ENCODE measurements at regions not wholly inside any gene's neighbourhood (a gene's known extent, or its start where the extent isn't known, plus 50 kb on each side); places are given as distances from the start of the nearest gene placed in this dataset.

- no peak for TF ChIP-seq CTCF (IDR thresholded peaks at IDR 0.05)
- TF ChIP-seq POLR2A (IDR thresholded peaks at IDR 0.05) = no peak
These were observed 164.0 kb downstream of the FASLG start for GRCh38 chr1:172822886-172823285.

GRCh38 chr1:172823534-172823933, 164.6 kb downstream of the FASLG start:
- no peaks in the 10 kb centered on the region for H3K27me3 ChIP-seq
- H3K4me1 ChIP-seq = no peaks in the 10 kb centered on the region
- H3K4me3 ChIP-seq = no peak overlapping the region
- no peaks in the 10 kb centered on the region for H3K36me3 ChIP-seq
- no peak for DNase-seq
- intact Hi-C loops (cut with DNase I; ENCODE audit: low total_unique reads) = no loop called here
- no peak overlapping the region for H3K27ac ChIP-seq
- no peaks in the 10 kb centered on the region for H3K9me3 ChIP-seq
- no peak for TF ChIP-seq POLR2A (IDR thresholded peaks at IDR 0.05)
- TF ChIP-seq CTCF (IDR thresholded peaks at IDR 0.05) = no peak

More at GRCh38 chr1:172822886-172823285, 164.0 kb downstream of the FASLG start:
- Histone ChIP-seq H3K27me3 (no peaks in the 10 kb centered on the region), H3K36me3 (no peaks in the 10 kb centered on the region), H3K27ac (no peak overlapping the region), H3K9me3 (no peaks in the 10 kb centered on the region), H3K4me1 (no peaks in the 10 kb centered on the region), H3K4me3 (no peak overlapping the region)
- DNase-seq = no peak
- intact Hi-C loops (cut with DNase I; ENCODE audit: low total_unique reads) = no loop called here

- no peak overlapping the region for H3K27ac ChIP-seq
These were observed 165.3 kb downstream of the FASLG start for GRCh38 chr1:172824209-172824608.

GRCh38 chr1:172826096-172826741, 167.3 kb downstream of the FASLG start:
- no peak overlapping the region for H3K4me3 ChIP-seq
- no peaks in the 10 kb centered on the region for H3K9me3 ChIP-seq
- no peaks in the 10 kb centered on the region for H3K27me3 ChIP-seq
- no peaks in the 10 kb centered on the region for H3K36me3 ChIP-seq
- intact Hi-C loops (cut with DNase I; ENCODE audit: low total_unique reads) = no loop called here
- H3K4me1 ChIP-seq = no peaks in the 10 kb centered on the region
- peak overlapping the region; percentile 54 to 74 for H3K27ac ChIP-seq
- peak; percentile 39 to 69 (median 54) for TF ChIP-seq CTCF (IDR thresholded peaks at IDR 0.05)
- no peak for TF ChIP-seq POLR2A (IDR thresholded peaks at IDR 0.05)
- peak; percentile 22 for DNase-seq

More at GRCh38 chr1:172824209-172824608, 165.3 kb downstream of the FASLG start:
- H3K4me1 ChIP-seq = no peaks in the 10 kb centered on the region
- intact Hi-C loops (cut with DNase I; ENCODE audit: low total_unique reads) = no loop called here
- no peaks in the 10 kb centered on the region for H3K9me3 ChIP-seq
- no peak overlapping the region for H3K4me3 ChIP-seq
- no peak for DNase-seq
- no peaks in the 10 kb centered on the region for H3K27me3 ChIP-seq
- H3K36me3 ChIP-seq = no peaks in the 10 kb centered on the region
- TF ChIP-seq CTCF (IDR thresholded peaks at IDR 0.05) = no peak
- TF ChIP-seq POLR2A (IDR thresholded peaks at IDR 0.05) = no peak

- Histone ChIP-seq H3K27ac (peak overlapping the region; percentile 54 to 74), H3K27me3 (no peaks in the 10 kb centered on the region), H3K4me3 (no peak overlapping the region), H3K9me3 (no peaks in the 10 kb centered on the region), H3K4me1 (no peaks in the 10 kb centered on the region), H3K36me3 (no peaks in the 10 kb centered on the region)
- intact Hi-C loops (cut with DNase I; ENCODE audit: low total_unique reads) = no loop called here
- no peak for TF ChIP-seq POLR2A (IDR thresholded peaks at IDR 0.05)
- TF ChIP-seq CTCF (IDR thresholded peaks at IDR 0.05) = no peak
- no peak for DNase-seq
These were observed 168.4 kb downstream of the FASLG start for GRCh38 chr1:172827301-172827700.

Measured in uterus (tissue), 3 donors.